NCI-H2029 treated with DMSO at 0.1 percent for 48 hours (cell line): ENCODE measurements at regions not wholly inside any gene's neighbourhood (a gene's known extent, or its start where the extent isn't known, plus 50 kb on each side); places are given as distances from the start of the nearest gene placed in this dataset.

Experiments used
- DNase-seq: peaks from one replicate; lab custom pipeline; 2025; lab: John Stamatoyannopoulos, UW

- DNase-seq: no peak
Observed at GRCh38 chr3:87329065-87329464, 52.7 kb upstream of the POU1F1 start.
